ENCODE measurements at regions not wholly inside any gene's neighbourhood (a gene's known extent, or its start where the extent isn't known, plus 50 kb on each side); places are given as distances from the start of the nearest gene placed in this dataset.

- TF ChIP-seq CTCF (IDR thresholded peaks at IDR 0.05) = no peak
- TF ChIP-seq POLR2A (IDR thresholded peaks at IDR 0.05) = no peak
These were observed 76.4 kb upstream of the MFGE8 start for GRCh38 chr15:88989578-88989977.

Data from right lobe of liver (tissue), 4 donors.